A673 (cell line): ENCODE measurements at regions not wholly inside any gene's neighbourhood (a gene's known extent, or its start where the extent isn't known, plus 50 kb on each side); places are given as distances from the start of the nearest gene placed in this dataset.

Source experiments
- EZH2 ChIP-seq: fragments of 200-600 bp; sonication (generic); IDR thresholded peaks from 2 replicates; pipeline ENCODE4 v1.6.1; 2017; ENCODE audit warnings: borderline replicate concordance, low read depth, mild to moderate bottlenecking, mixed read lengths, antibody characterized with exemption, low read length; ENCODE audit not compliant: poor library complexity, severe bottlenecking
- TF ChIP-seq, protein P1 (sequence below): fragments of 300-800, 200-600 bp; sonication (generic); conservative IDR thresholded peaks from 2 replicates; pipeline ENCODE4 v1.5.1; 2017; ENCODE audit warnings: low read depth, mild to moderate bottlenecking, antibody characterized with exemption, low read length, moderate library complexity, mixed read lengths

DNA sequence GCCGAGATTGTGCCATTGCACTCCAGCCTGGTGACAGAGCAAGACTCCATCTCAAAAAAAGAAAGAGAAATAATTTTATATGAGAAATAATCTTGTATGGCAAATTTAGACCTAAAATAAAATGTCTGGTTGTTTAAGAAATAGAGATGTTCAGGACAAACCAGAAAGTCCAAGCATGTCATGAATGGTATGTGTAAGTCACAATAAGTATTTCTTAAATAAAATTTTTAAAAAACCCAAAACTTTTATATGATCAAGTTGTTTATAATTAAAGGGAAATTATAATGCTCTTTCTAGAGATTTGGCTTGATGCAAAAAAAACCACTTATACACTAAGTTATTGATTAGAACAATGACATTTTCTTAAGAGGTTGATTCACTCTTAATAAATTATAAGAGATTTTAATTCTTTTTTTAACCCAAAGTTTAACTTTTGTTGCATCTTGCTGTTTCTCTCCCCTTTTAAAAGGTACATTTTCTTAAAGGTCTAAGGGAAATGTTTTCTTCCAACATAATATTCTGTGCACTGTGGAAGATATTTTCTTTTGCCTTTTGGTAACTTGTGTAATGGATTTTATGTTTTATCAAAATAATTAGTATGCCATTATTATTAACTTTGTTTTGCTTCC is 105.7 kb downstream of the RTP4 start:
- TF ChIP-seq, protein P1, sequence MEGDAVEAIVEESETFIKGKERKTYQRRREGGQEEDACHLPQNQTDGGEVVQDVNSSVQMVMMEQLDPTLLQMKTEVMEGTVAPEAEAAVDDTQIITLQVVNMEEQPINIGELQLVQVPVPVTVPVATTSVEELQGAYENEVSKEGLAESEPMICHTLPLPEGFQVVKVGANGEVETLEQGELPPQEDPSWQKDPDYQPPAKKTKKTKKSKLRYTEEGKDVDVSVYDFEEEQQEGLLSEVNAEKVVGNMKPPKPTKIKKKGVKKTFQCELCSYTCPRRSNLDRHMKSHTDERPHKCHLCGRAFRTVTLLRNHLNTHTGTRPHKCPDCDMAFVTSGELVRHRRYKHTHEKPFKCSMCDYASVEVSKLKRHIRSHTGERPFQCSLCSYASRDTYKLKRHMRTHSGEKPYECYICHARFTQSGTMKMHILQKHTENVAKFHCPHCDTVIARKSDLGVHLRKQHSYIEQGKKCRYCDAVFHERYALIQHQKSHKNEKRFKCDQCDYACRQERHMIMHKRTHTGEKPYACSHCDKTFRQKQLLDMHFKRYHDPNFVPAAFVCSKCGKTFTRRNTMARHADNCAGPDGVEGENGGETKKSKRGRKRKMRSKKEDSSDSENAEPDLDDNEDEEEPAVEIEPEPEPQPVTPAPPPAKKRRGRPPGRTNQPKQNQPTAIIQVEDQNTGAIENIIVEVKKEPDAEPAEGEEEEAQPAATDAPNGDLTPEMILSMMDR, result no peak
- TF ChIP-seq EZH2, result no peak
